ENCODE measurements at regions not wholly inside any gene's neighbourhood (a gene's known extent, or its start where the extent isn't known, plus 50 kb on each side); places are given as distances from the start of the nearest gene placed in this dataset.

DNA sequence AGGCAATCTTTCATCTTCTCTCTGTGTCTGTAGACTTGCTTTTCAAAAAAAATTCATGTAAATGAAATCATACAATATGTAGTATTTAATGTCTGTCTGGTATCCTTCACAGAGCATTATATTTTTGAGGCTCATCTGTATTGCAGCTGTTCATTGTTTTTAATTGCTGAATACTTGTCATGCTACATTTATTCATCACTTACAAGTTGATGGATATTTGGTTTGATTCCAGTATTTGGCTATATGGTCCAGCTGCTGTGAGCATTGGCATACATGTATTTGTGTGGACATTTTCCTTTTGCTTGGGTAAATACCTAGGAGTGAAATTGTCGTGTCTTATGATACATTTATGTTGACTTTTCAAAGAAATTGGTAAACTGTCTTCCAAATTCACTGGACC lies 441.4 kb downstream of the DCDC2C start:
- intact Hi-C loops (cut with micrococcal nuclease; ENCODE audit: unreplicated experiment) = no loop called here
- H3K4me1 Mint-ChIP-seq (ENCODE audit: low read depth, unreplicated experiment) = no peaks in the 10 kb centered on the region
- no peaks in the 10 kb centered on the region for H3K4me1 ChIP-seq
- no TSS peak for BruUV-seq (replicated peaks)
- peaks cover 6% of the 10 kb centered on the region; the same call in 1 of the 2 replicates for H3K9me3 ChIP-seq
- POLR2A ChIA-PET = no interaction called here
- no peak for DNase-seq
- TF ChIP-seq, protein P1, sequence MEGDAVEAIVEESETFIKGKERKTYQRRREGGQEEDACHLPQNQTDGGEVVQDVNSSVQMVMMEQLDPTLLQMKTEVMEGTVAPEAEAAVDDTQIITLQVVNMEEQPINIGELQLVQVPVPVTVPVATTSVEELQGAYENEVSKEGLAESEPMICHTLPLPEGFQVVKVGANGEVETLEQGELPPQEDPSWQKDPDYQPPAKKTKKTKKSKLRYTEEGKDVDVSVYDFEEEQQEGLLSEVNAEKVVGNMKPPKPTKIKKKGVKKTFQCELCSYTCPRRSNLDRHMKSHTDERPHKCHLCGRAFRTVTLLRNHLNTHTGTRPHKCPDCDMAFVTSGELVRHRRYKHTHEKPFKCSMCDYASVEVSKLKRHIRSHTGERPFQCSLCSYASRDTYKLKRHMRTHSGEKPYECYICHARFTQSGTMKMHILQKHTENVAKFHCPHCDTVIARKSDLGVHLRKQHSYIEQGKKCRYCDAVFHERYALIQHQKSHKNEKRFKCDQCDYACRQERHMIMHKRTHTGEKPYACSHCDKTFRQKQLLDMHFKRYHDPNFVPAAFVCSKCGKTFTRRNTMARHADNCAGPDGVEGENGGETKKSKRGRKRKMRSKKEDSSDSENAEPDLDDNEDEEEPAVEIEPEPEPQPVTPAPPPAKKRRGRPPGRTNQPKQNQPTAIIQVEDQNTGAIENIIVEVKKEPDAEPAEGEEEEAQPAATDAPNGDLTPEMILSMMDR (IDR thresholded peaks at IDR 0.05; ENCODE audit: insufficient read depth in 1 of 2, low read depth in 1 of 2, low read length in 1 of 2, severe bottlenecking in 1 of 2, unreplicated experiment in 1 of 2) = no peak
- no peaks in the 10 kb centered on the region for H3K27me3 Mint-ChIP-seq (ENCODE audit: insufficient read depth, unreplicated experiment)
- no peaks in the 10 kb centered on the region for H3K36me3 ChIP-seq (ENCODE audit: control insufficient read depth, insufficient read depth, low read length)
- no peak overlapping the region for H3K4me3 Mint-ChIP-seq (ENCODE audit: unreplicated experiment)
- no peak overlapping the region for H3K4me3 ChIP-seq (ENCODE audit: low read depth, low read length)
- no peak overlapping the region for H3K27ac Mint-ChIP-seq (ENCODE audit: unreplicated experiment)
- H3K36me3 Mint-ChIP-seq (ENCODE audit: insufficient read depth, unreplicated experiment) = no peaks in the 10 kb centered on the region
- H3K9me3 Mint-ChIP-seq (ENCODE audit: unreplicated experiment) = peaks cover 21% of the 10 kb centered on the region
- H3K27me3 ChIP-seq (replicated peaks; ENCODE audit: control insufficient read depth, insufficient read depth, low read length) = no peaks in the 10 kb centered on the region
- CTCF ChIA-PET = no interaction called here

DNA sequence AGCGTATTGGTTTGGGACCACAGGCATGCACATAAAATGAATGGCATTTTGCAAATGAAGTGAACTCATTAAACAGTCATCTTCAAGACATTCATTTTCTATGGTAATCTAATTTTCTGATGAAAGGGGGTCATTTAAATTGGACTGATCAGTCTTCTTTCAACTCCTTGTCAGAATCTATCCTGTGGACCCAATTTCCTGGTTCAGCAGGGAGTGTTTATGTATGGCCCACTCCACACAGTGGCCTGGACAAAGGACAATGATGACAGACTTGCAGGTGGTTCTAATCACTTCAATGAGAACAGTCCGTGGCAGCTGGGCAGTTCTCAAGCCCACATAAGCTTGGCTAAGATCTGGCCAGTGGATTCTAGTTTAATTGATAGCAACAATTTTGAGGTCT lies 448.1 kb downstream of the DCDC2C start:
- CTCF ChIA-PET = no interaction called here
- no peak overlapping the region for H3K4me3 ChIP-seq (ENCODE audit: low read depth, low read length)
- Mint-ChIP-seq H3K27ac (ENCODE audit: unreplicated experiment) (no peak overlapping the region), H3K4me1 (ENCODE audit: low read depth, unreplicated experiment) (no peaks in the 10 kb centered on the region), H3K27me3 (ENCODE audit: insufficient read depth, unreplicated experiment) (no peaks in the 10 kb centered on the region), H3K4me3 (ENCODE audit: unreplicated experiment) (no peak overlapping the region), H3K9me3 (ENCODE audit: unreplicated experiment) (peaks cover 36% of the 10 kb centered on the region), H3K36me3 (ENCODE audit: insufficient read depth, unreplicated experiment) (no peaks in the 10 kb centered on the region)
- no peak for DNase-seq
- POLR2A ChIA-PET = no interaction called here
- intact Hi-C loops (cut with micrococcal nuclease; ENCODE audit: unreplicated experiment) = no loop called here
- H3K36me3 ChIP-seq (ENCODE audit: control insufficient read depth, insufficient read depth, low read length) = no peaks in the 10 kb centered on the region
- no TSS peak for BruUV-seq (replicated peaks)
- H3K9me3 ChIP-seq = no peaks in the 10 kb centered on the region
- TF ChIP-seq, protein P1 (IDR thresholded peaks at IDR 0.05; ENCODE audit: insufficient read depth in 1 of 2, low read depth in 1 of 2, low read length in 1 of 2, severe bottlenecking in 1 of 2, unreplicated experiment in 1 of 2) = no peak
- H3K4me1 ChIP-seq = no peaks in the 10 kb centered on the region
- no peaks in the 10 kb centered on the region for H3K27me3 ChIP-seq (replicated peaks; ENCODE audit: control insufficient read depth, insufficient read depth, low read length)

DNA sequence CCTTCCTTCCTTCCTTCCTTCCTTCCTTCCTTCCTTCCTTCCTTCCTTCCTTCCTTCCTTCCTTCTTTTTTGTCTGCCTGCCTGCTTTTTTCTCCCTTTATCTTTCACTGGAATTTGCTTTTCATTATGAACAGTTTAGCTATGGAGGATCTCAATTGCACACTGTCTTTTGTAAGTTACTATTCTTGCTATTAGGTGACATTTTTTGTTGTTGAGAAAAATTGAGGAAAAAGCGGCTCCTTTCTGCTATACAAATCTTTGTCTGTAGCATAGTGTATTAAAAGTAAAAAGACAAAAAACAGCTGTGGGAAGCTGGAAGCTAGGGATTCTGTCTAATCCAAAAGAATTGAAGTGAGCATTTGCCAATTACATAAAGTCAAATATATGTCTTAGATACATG lies 448.7 kb downstream of the DCDC2C start:
- Histone ChIP-seq H3K4me1 (no peaks in the 10 kb centered on the region), H3K4me3 (ENCODE audit: low read depth, low read length) (no peak overlapping the region), H3K9me3 (no peaks in the 10 kb centered on the region), H3K27me3 (replicated peaks; ENCODE audit: control insufficient read depth, insufficient read depth, low read length) (no peaks in the 10 kb centered on the region), H3K36me3 (ENCODE audit: control insufficient read depth, insufficient read depth, low read length) (no peaks in the 10 kb centered on the region)
- no peak for DNase-seq
- TF ChIP-seq, protein P1 (IDR thresholded peaks at IDR 0.05; ENCODE audit: insufficient read depth in 1 of 2, low read depth in 1 of 2, low read length in 1 of 2, severe bottlenecking in 1 of 2, unreplicated experiment in 1 of 2) = no peak
- no peaks in the 10 kb centered on the region for H3K4me1 Mint-ChIP-seq (ENCODE audit: low read depth, unreplicated experiment)
- BruUV-seq (replicated peaks) = no TSS peak
- no peaks in the 10 kb centered on the region for H3K36me3 Mint-ChIP-seq (ENCODE audit: insufficient read depth, unreplicated experiment)
- CTCF ChIA-PET = no interaction called here
- no peak overlapping the region for H3K4me3 Mint-ChIP-seq (ENCODE audit: unreplicated experiment)
- no peaks in the 10 kb centered on the region for H3K27me3 Mint-ChIP-seq (ENCODE audit: insufficient read depth, unreplicated experiment)
- intact Hi-C loops (cut with micrococcal nuclease; ENCODE audit: unreplicated experiment) = no loop called here
- H3K9me3 Mint-ChIP-seq (ENCODE audit: unreplicated experiment) = peaks cover 39% of the 10 kb centered on the region
- no peak overlapping the region for H3K27ac Mint-ChIP-seq (ENCODE audit: unreplicated experiment)
- POLR2A ChIA-PET = no interaction called here

Measured in Caco-2 (cell line).